GM12865 (cell line): ENCODE measurements at regions not wholly inside any gene's neighbourhood (a gene's known extent, or its start where the extent isn't known, plus 50 kb on each side); places are given as distances from the start of the nearest gene placed in this dataset.
"Not testable (repeated sequence)": the region's sequence is repeated elsewhere in the genome, so short reads cannot be mapped to it uniquely, and the experiment has no call there.

Experiments
- DNase-seq: peaks from one replicate; pipeline ENCODE4 v3.0.0; 2010; ENCODE audit warnings: low read depth
- H3K4me3 ChIP-seq: 2 replicates; pipeline ENCODE4 v1.5.1; 2011; ENCODE audit warnings: mild to moderate bottlenecking, low read depth, low read length, control low read depth
- TF ChIP-seq, protein P1 (sequence below): IDR thresholded peaks from 2 replicates; pipeline ENCODE4 v1.5.1; 2011; ENCODE audit warnings: low read length, control low read depth, low read depth, inconsistent platforms; ENCODE audit not compliant: insufficient read depth; ENCODE audit errors: missing control alignments

DNA sequence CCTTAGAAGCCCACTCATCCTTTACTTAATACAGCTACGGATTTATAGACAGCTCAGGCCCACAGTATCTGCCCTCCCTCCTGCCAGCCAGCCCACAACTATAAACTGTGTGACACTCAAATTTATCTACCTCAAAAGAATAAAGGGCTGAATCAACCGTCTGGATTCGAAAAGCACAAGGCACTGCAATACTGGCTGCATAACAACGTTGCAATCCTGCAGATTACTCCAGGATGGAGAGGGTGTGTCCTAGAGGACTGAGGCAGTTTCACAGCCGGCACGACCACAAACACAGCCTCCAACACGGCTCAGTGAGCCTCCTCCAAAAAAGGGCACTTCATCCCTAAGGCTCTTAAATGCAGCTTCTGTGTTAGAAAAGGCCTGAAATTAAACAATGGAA is 138.3 kb upstream of the EFCAB3 start:
- not testable (repeated sequence) for DNase-seq, H3K4me3 ChIP-seq

DNA sequence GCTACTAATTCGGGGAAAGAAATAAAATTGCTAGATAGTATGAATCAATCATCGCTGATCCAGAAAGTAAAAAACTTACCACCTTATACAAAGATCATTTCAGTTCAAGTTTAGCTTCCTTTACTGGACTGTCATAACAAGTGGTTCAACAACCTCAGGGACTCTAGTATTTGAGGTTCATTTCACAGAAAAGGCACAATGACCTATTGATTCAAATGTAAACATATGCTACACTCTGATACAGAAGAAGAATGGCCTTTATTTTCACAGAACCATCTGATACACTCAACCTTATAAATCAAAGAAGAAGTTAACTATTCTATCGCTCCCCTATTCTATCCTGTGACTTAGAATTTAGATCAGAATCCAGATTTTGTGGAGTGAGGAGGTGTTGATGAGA is 140.8 kb upstream of the EFCAB3 start:
- not testable (repeated sequence) for H3K4me3 ChIP-seq, DNase-seq

- DNase-seq, H3K4me3 ChIP-seq: not testable (repeated sequence)
Measured at GRCh38 chr17:62238551-62239338, 141.6 kb upstream of the EFCAB3 start.

GRCh38 chr17:62233822-62234481 is 146.4 kb upstream of the EFCAB3 start:
- DNase-seq, H3K4me3 ChIP-seq: not testable (repeated sequence)

DNA sequence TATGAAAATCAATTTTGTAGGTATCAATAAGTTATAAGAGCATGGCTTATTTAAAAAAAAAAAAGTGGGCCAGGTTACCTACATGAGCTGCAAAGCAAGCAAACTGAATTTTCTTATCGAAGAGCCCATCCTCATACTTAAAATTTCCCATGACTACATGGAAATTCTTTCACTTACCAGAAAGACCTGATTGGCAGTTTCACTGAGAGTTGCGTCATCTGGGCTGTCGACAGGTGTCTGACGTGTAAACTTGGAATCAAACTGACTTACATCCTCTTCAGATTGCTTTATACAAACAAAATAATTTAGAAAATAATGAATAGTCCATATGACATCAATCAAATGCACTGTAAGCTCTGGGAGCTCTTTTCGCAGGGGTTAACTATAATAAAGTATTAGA is 149.1 kb upstream of the EFCAB3 start:
- H3K4me3 ChIP-seq, DNase-seq: not testable (repeated sequence)

GRCh38 chr17:62226610-62227240 is 153.6 kb upstream of the EFCAB3 start:
- H3K4me3 ChIP-seq = not testable (repeated sequence)
- TF ChIP-seq, protein P1, sequence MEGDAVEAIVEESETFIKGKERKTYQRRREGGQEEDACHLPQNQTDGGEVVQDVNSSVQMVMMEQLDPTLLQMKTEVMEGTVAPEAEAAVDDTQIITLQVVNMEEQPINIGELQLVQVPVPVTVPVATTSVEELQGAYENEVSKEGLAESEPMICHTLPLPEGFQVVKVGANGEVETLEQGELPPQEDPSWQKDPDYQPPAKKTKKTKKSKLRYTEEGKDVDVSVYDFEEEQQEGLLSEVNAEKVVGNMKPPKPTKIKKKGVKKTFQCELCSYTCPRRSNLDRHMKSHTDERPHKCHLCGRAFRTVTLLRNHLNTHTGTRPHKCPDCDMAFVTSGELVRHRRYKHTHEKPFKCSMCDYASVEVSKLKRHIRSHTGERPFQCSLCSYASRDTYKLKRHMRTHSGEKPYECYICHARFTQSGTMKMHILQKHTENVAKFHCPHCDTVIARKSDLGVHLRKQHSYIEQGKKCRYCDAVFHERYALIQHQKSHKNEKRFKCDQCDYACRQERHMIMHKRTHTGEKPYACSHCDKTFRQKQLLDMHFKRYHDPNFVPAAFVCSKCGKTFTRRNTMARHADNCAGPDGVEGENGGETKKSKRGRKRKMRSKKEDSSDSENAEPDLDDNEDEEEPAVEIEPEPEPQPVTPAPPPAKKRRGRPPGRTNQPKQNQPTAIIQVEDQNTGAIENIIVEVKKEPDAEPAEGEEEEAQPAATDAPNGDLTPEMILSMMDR = peak; percentile 8
- peak; percentile 1 for DNase-seq

- H3K4me3 ChIP-seq, DNase-seq: not testable (repeated sequence)
Measured at GRCh38 chr17:62223585-62223984, 156.8 kb upstream of the EFCAB3 start.

- H3K4me3 ChIP-seq = no peak overlapping the region
- TF ChIP-seq, protein P1 = no peak
- DNase-seq = no peak
Measured at GRCh38 chr17:62219221-62219899, 154.3 kb upstream of the MED13 start.

GRCh38 chr17:62216847-62217246 is 151.8 kb upstream of the MED13 start:
- no peak for DNase-seq
- TF ChIP-seq, protein P1 = no peak

DNA sequence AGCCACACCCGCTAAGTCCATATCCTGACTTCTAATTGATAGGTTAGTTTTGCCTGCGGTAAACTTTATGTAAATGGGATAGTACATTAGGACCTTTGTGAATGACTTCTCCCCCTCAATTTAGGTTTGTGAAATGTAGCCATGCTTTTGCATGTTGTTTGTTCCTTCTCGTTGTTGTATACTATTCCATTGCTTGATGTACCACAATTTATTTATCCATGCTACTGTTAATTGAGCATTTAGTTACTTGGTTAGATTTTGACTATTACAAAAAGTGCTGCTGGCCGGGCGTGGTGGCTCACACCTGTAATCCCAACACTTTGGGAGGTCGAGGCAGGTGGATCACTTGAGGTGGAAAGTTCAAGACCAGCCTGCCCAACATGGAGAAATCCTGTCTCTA is 150.8 kb upstream of the MED13 start:
- not testable (repeated sequence) for DNase-seq, H3K4me3 ChIP-seq

More at GRCh38 chr17:62216847-62217246, 151.8 kb upstream of the MED13 start:
- no peak overlapping the region for H3K4me3 ChIP-seq
